ENCODE measurements at regions not wholly inside any gene's neighbourhood (a gene's known extent, or its start where the extent isn't known, plus 50 kb on each side); places are given as distances from the start of the nearest gene placed in this dataset.

- TF ChIP-seq USF2 (CRISPR knock-in tag; IDR thresholded peaks at IDR 0.05) (no peak), GTF2I (CRISPR knock-in tag; conservative IDR thresholded peaks at IDR 0.05) (no peak), ZNF671 (CRISPR knock-in tag; IDR thresholded peaks at IDR 0.05) (no peak), ETV6 (CRISPR knock-in tag; IDR thresholded peaks at IDR 0.05) (no peak), PRRX2 (CRISPR knock-in tag; IDR thresholded peaks at IDR 0.05) (no peak), SP1 (CRISPR knock-in tag; conservative IDR thresholded peaks at IDR 0.05) (no peak), RELA (CRISPR knock-in tag; IDR thresholded peaks at IDR 0.05; ENCODE audit: borderline replicate concordance) (no peak), ZSCAN18 (CRISPR knock-in tag; IDR thresholded peaks at IDR 0.05) (no peak), PRDM15 (CRISPR knock-in tag; IDR thresholded peaks at IDR 0.05) (no peak)
Measured at GRCh38 chr18:66990909-66991308, 387.0 kb upstream of the CDH19 start (continued).

GRCh38 chr18:66979009-66979408 is 375.1 kb upstream of the CDH19 start:
- H3K4me1 Mint-ChIP-seq = peaks cover 7% of the 10 kb centered on the region
- no peak for ATAC-seq
- CTCF ChIA-PET = no interaction called here
- TF ChIP-seq NFATC4 (CRISPR knock-in tag; IDR thresholded peaks at IDR 0.05) = no peak
- TF ChIP-seq ELF4 (CRISPR knock-in tag; IDR thresholded peaks at IDR 0.05; ENCODE audit: low read depth) = no peak
- no peak for TF ChIP-seq E2F4 (CRISPR knock-in tag; IDR thresholded peaks at IDR 0.05; ENCODE audit: borderline replicate concordance, low read depth)
- TF ChIP-seq ZBTB21 (CRISPR knock-in tag; IDR thresholded peaks at IDR 0.05; ENCODE audit: borderline replicate concordance) = no peak
- no peak for TF ChIP-seq ATF6 (CRISPR knock-in tag; IDR thresholded peaks at IDR 0.05)
- TF ChIP-seq ZNF532 (CRISPR knock-in tag; IDR thresholded peaks at IDR 0.05; ENCODE audit: borderline replicate concordance) = no peak
- no peak for TF ChIP-seq ZNF263 (CRISPR knock-in tag; IDR thresholded peaks at IDR 0.05; ENCODE audit: low read depth)
- TF ChIP-seq ERG (CRISPR knock-in tag; IDR thresholded peaks at IDR 0.05) = no peak
- no peak for TF ChIP-seq ZNF121 (CRISPR knock-in tag; IDR thresholded peaks at IDR 0.05)
- no peak for TF ChIP-seq SOX15 (CRISPR knock-in tag; IDR thresholded peaks at IDR 0.05)
- no peak for TF ChIP-seq TCF7 (CRISPR knock-in tag; IDR thresholded peaks at IDR 0.05; ENCODE audit: low read depth)
- no peak for TF ChIP-seq MLX (CRISPR knock-in tag; IDR thresholded peaks at IDR 0.05)
- TF ChIP-seq USF2 (CRISPR knock-in tag; IDR thresholded peaks at IDR 0.05) = no peak

More at GRCh38 chr18:66979009-66979408, 375.1 kb upstream of the CDH19 start:
- H3K9me3 Mint-ChIP-seq = no peaks in the 10 kb centered on the region; the same call in 1 of the 2 replicates
- no peak for DNase-seq (ENCODE audit: low spot score)
- peaks cover 3% of the 10 kb centered on the region; the same call in 1 of the 2 replicates for H3K27me3 Mint-ChIP-seq (ENCODE audit: low read depth)
- no peak overlapping the region for H3K4me3 Mint-ChIP-seq
- POLR2A ChIA-PET = no interaction called here
- H3K36me3 Mint-ChIP-seq = no peaks in the 10 kb centered on the region
- no peak overlapping the region for H3K27ac Mint-ChIP-seq
